ENCODE measurements at regions not wholly inside any gene's neighbourhood (a gene's known extent, or its start where the extent isn't known, plus 50 kb on each side); places are given as distances from the start of the nearest gene placed in this dataset.
"Not testable (repeated sequence)": the region's sequence is repeated elsewhere in the genome, so short reads cannot be mapped to it uniquely, and the experiment has no call there.

DNA sequence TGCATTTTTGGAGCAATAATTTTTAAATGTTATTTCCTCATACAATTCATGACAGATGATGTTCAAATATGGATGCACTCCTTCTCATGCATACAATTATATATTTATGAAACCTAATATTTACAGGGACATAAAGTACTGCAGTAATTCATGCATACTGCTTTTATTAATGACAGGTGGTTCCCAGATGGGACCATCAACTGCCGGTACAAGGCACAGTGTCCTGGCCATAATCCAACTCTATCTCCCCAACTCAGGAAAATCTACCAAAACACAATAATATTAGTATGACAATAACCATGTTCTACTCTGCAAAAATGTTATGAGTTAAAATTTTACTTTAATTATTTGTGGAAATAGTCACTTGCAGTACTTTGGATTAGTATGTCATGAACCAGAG lies 77.8 kb downstream of the VIP start:
- no peaks in the 10 kb centered on the region for H3K4me1 ChIP-seq (ENCODE audit: insufficient read depth, poor library complexity, severe bottlenecking)
- H3K27me3 ChIP-seq (ENCODE audit: insufficient read depth, poor library complexity, severe bottlenecking) = no peaks in the 10 kb centered on the region
- no peaks in the 10 kb centered on the region for H3K9me3 ChIP-seq (ENCODE audit: severe bottlenecking)
- DNase-seq (ENCODE audit: low spot score) (no peak), ATAC-seq (ENCODE audit: low read depth) (no peak)
- no peak overlapping the region for H3K4me3 ChIP-seq (ENCODE audit: severe bottlenecking)
- no peak overlapping the region for H3K27ac ChIP-seq (ENCODE audit: poor library complexity, severe bottlenecking)
- no peaks in the 10 kb centered on the region for H3K36me3 ChIP-seq (ENCODE audit: low read depth)
- TF ChIP-seq, protein P1, sequence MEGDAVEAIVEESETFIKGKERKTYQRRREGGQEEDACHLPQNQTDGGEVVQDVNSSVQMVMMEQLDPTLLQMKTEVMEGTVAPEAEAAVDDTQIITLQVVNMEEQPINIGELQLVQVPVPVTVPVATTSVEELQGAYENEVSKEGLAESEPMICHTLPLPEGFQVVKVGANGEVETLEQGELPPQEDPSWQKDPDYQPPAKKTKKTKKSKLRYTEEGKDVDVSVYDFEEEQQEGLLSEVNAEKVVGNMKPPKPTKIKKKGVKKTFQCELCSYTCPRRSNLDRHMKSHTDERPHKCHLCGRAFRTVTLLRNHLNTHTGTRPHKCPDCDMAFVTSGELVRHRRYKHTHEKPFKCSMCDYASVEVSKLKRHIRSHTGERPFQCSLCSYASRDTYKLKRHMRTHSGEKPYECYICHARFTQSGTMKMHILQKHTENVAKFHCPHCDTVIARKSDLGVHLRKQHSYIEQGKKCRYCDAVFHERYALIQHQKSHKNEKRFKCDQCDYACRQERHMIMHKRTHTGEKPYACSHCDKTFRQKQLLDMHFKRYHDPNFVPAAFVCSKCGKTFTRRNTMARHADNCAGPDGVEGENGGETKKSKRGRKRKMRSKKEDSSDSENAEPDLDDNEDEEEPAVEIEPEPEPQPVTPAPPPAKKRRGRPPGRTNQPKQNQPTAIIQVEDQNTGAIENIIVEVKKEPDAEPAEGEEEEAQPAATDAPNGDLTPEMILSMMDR (IDR thresholded peaks at IDR 0.05; ENCODE audit: poor library complexity, severe bottlenecking) = no peak

DNA sequence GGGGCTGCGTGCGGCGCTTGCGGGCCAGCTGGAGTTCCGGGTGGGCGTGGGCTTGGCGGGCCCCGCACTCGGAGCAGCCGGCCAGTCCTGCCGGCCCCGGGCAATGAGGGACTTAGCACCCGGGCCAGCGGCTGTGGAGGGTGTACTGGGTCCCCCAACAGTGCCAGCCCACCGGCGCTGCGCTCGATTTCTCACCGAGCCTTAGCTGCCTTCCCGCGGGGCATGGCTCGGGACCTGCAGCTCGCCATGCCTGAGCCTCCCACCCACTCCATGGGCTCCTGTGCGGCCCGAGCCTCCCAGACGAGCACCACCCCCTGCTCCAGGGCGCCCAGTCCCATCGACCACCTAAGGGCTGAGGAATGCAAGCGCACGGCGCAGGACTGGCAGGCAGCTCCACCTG lies 83.8 kb downstream of the VIP start:
- DNase-seq (ENCODE audit: low spot score); H3K4me1 ChIP-seq (ENCODE audit: insufficient read depth, poor library complexity, severe bottlenecking); H3K9me3 ChIP-seq (ENCODE audit: severe bottlenecking); H3K4me3 ChIP-seq (ENCODE audit: severe bottlenecking); ATAC-seq (ENCODE audit: low read depth); H3K36me3 ChIP-seq (ENCODE audit: low read depth); H3K27ac ChIP-seq (ENCODE audit: poor library complexity, severe bottlenecking); H3K27me3 ChIP-seq (ENCODE audit: insufficient read depth, poor library complexity, severe bottlenecking): not testable (repeated sequence)

DNA sequence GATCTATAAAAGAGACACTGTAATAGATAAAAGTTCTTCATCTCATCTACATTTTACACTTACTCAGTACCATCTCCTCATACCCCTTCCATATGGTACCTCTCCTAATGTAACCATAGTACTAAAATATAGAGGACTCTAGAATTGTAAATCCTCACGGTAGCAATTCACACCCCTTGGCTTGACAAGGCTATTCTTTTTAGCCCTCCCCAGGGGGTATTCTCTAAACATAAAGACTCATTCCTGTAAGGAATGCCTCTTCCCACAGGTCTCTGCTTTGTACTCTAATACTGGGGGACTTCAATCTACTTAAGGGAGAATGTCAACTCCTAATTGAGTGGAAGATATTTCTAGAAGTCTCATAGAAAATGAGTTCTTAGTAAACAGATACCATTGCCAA lies 85.9 kb downstream of the VIP start:
- Histone ChIP-seq H3K27me3 (ENCODE audit: insufficient read depth, poor library complexity, severe bottlenecking) (no peaks in the 10 kb centered on the region), H3K36me3 (ENCODE audit: low read depth) (no peaks in the 10 kb centered on the region), H3K27ac (ENCODE audit: poor library complexity, severe bottlenecking) (no peak overlapping the region), H3K9me3 (ENCODE audit: severe bottlenecking) (no peaks in the 10 kb centered on the region), H3K4me1 (ENCODE audit: insufficient read depth, poor library complexity, severe bottlenecking) (no peaks in the 10 kb centered on the region), H3K4me3 (ENCODE audit: severe bottlenecking) (no peak overlapping the region)
- TF ChIP-seq, protein P1 (IDR thresholded peaks at IDR 0.05; ENCODE audit: poor library complexity, severe bottlenecking) = no peak
- DNase-seq (ENCODE audit: low spot score) (no peak), ATAC-seq (ENCODE audit: low read depth) (no peak)

DNA sequence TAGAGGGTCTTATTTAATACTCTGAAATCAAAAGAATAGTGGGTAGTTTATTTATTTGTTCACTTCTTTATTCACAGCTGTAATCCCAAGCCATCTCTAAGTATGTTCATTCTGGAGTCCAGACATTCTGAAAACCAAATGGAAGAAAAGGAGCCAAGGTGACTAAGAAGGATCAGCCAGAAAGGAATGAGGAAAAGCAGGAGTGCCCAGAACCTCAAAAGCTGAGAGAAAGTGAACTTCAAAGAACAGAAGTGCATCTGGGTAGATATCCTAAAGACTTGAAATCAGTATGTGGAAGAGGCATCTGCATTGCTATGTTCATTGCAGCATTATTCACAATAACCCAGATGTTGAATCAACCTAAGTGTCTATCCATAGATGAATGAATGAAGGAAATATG lies 94.8 kb downstream of the VIP start:
- no peak for DNase-seq (ENCODE audit: low spot score)
- Histone ChIP-seq H3K36me3 (ENCODE audit: low read depth) (no peaks in the 10 kb centered on the region), H3K4me3 (ENCODE audit: severe bottlenecking) (no peak overlapping the region), H3K27ac (ENCODE audit: poor library complexity, severe bottlenecking) (no peak overlapping the region), H3K27me3 (ENCODE audit: insufficient read depth, poor library complexity, severe bottlenecking) (peaks cover 4% of the 10 kb centered on the region), H3K4me1 (ENCODE audit: insufficient read depth, poor library complexity, severe bottlenecking) (no peaks in the 10 kb centered on the region), H3K9me3 (ENCODE audit: severe bottlenecking) (no peaks in the 10 kb centered on the region)
- TF ChIP-seq, protein P1 (IDR thresholded peaks at IDR 0.05; ENCODE audit: poor library complexity, severe bottlenecking) = no peak
- ATAC-seq (ENCODE audit: low read depth) = no peak

DNA sequence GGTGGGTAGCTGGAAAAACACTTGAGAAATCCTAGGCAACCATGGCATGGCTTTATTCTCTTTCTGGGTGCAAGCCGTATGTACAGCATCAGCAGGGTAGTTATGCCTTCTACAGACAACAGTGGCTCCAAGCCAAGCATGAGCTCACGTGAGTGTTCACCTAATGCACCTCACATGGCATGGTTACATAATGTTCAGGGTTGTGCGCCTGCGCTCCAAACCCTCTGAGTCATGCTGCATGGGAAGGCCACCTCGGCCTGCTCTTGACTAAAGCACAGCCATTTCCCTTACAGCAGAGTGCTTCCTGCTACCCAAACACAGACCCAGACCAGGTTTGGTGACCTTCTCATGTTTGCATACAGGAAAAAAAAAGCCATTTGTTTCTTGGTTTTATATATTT lies 96.2 kb downstream of the VIP start:
- H3K4me3 ChIP-seq (ENCODE audit: severe bottlenecking) = no peak overlapping the region
- TF ChIP-seq, protein P1 (IDR thresholded peaks at IDR 0.05; ENCODE audit: poor library complexity, severe bottlenecking) = no peak
- H3K36me3 ChIP-seq (ENCODE audit: low read depth) = no peaks in the 10 kb centered on the region
- H3K4me1 ChIP-seq (ENCODE audit: insufficient read depth, poor library complexity, severe bottlenecking) = no peaks in the 10 kb centered on the region
- peaks cover 4% of the 10 kb centered on the region for H3K27me3 ChIP-seq (ENCODE audit: insufficient read depth, poor library complexity, severe bottlenecking)
- no peak for ATAC-seq (ENCODE audit: low read depth)
- H3K9me3 ChIP-seq (ENCODE audit: severe bottlenecking) = no peaks in the 10 kb centered on the region
- DNase-seq (ENCODE audit: low spot score) = no peak
- H3K27ac ChIP-seq (ENCODE audit: poor library complexity, severe bottlenecking) = no peak overlapping the region
